OCI-LY7 (cell line): ENCODE measurements at regions not wholly inside any gene's neighbourhood (a gene's known extent, or its start where the extent isn't known, plus 50 kb on each side); places are given as distances from the start of the nearest gene placed in this dataset.

ENCODE experiments used
- BruUV-seq: library from RNA; stranded (reverse); fragments of 400-500 nt; replicated peaks from 2 replicates; lab custom pipeline; 2021; lab: Mats Ljungman, UMichigan
- CTCF ChIA-PET: fragments of 300-600 bp; sonication (Branson Sonifier 250); formaldehyde crosslinking; loops from one replicate; lab custom pipeline; 2022; ENCODE audit warnings: antibody characterized with exemption; ENCODE audit not compliant: unreplicated experiment; lab: Charles Lee
- POLR2A ChIA-PET: fragments of 300-600 bp; sonication (Branson Sonifier 250); formaldehyde crosslinking; loops from one replicate; lab custom pipeline; 2022; ENCODE audit warnings: antibody characterized with exemption; lab: Charles Lee
- DNase-seq: peaks from one replicate; pipeline ENCODE4 v3.0.0-alpha.2; 2015; ENCODE audit warnings: low spot score
- H2AFZ ChIP-seq: fragments of 200-600 bp; sonication (generic), shearing (Covaris generic); 2 replicates; pipeline ENCODE4 v1.6.1; 2014; ENCODE audit warnings: mild to moderate bottlenecking, antibody characterized with exemption, low read length, moderate library complexity
- H3K27ac ChIP-seq: fragments of 200-600 bp; sonication (generic); 2 replicates; pipeline ENCODE4 v1.5.1; 2014; ENCODE audit warnings: mixed run types, low read depth, mild to moderate bottlenecking, moderate library complexity, low read length, inconsistent platforms; ENCODE audit not compliant: poor library complexity, severe bottlenecking
- H3K36me3 ChIP-seq: fragments of 200-600 bp; sonication (generic); 2 replicates; pipeline ENCODE4 v1.6.1; 2014; ENCODE audit warnings: mild to moderate bottlenecking, antibody characterized with exemption, low read length, moderate library complexity, mixed read lengths; ENCODE audit not compliant: insufficient read depth
- H3K4me1 ChIP-seq: fragments of 200-600 bp; sonication (generic); 2 replicates; pipeline ENCODE4 v1.5.1; 2014; ENCODE audit warnings: mild to moderate bottlenecking, low read length; ENCODE audit not compliant: insufficient read depth, poor library complexity, severe bottlenecking
- H3K4me2 ChIP-seq: fragments of 200-600 bp; sonication (generic); 2 replicates; pipeline ENCODE4 v1.6.1; 2014; ENCODE audit warnings: mild to moderate bottlenecking, low read length
- H3K4me3 ChIP-seq: fragments of 200-600 bp; sonication (generic); 2 replicates; pipeline ENCODE4 v1.5.1; 2014; ENCODE audit warnings: mild to moderate bottlenecking, low read depth, low read length; ENCODE audit not compliant: poor library complexity, severe bottlenecking
- H3K79me2 ChIP-seq: fragments of 200-600 bp; sonication (generic); 2 replicates; pipeline ENCODE4 v1.6.1; 2016; ENCODE audit warnings: low read depth, mild to moderate bottlenecking, low read length, moderate library complexity, mixed read lengths; ENCODE audit not compliant: insufficient read depth
- H3K9me2 ChIP-seq: fragments of 200-600 bp; sonication (generic); 2 replicates; pipeline ENCODE4 v1.6.1; 2016; ENCODE audit warnings: mild to moderate bottlenecking, low read length, mixed read lengths; ENCODE audit not compliant: insufficient read depth
- H3K9me3 ChIP-seq: fragments of 200-600 bp; sonication (generic); 2 replicates; pipeline ENCODE4 v1.6.1; 2014; ENCODE audit warnings: mild to moderate bottlenecking, mixed run types, low read length, mixed read lengths
- H4K20me1 ChIP-seq: fragments of 200-600 bp; sonication (generic); 2 replicates; pipeline ENCODE4 v1.6.1; 2014; ENCODE audit warnings: mild to moderate bottlenecking, antibody characterized with exemption, low read length, moderate library complexity, mixed read lengths; ENCODE audit not compliant: insufficient read depth
- CTCF ChIP-seq: fragments of 200-600 bp; sonication (generic); conservative IDR thresholded peaks from 2 replicates; pipeline ENCODE4 v1.5.1; 2014; ENCODE audit warnings: mild to moderate bottlenecking, antibody characterized with exemption, low read length, moderate library complexity, mixed read lengths
- EZH2phosphoT487 ChIP-seq: fragments of 200-600 bp; sonication (generic); IDR thresholded peaks from 2 replicates; pipeline ENCODE4 v1.6.1; 2018; ENCODE audit warnings: low read depth, borderline replicate concordance, mild to moderate bottlenecking, mixed run types, antibody characterized with exemption, low read length, moderate library complexity, mixed read lengths
- intact Hi-C: fragments of 100-400 bp; cut with micrococcal nuclease; formaldehyde crosslinking; loops from one replicate; pipeline ENCODE4 v1.10.0; 2022; ENCODE audit not compliant: unreplicated experiment

- Histone ChIP-seq H3K4me2 (no peak overlapping the region), H2AFZ (no peak overlapping the region), H3K79me2 (no peaks in the 10 kb centered on the region), H3K27ac (no peak overlapping the region), H3K36me3 (no peaks in the 10 kb centered on the region), H3K9me3 (no peaks in the 10 kb centered on the region), H3K4me1 (no peaks in the 10 kb centered on the region), H3K9me2 (no peaks in the 10 kb centered on the region), H3K4me3 (no peak overlapping the region), H4K20me1 (no peaks in the 10 kb centered on the region)
- DNase-seq = no peak
- intact Hi-C loops = no loop called here
- TF ChIP-seq EZH2phosphoT487 = no peak
- TF ChIP-seq CTCF = no peak
- no TSS peak for BruUV-seq
- CTCF ChIA-PET = no interaction called here
- POLR2A ChIA-PET = no interaction called here
These were observed 240.7 kb downstream of the MEIS1 start for GRCh38 chr2:66675591-66675990.

GRCh38 chr2:66679442-66679841, 244.5 kb downstream of the MEIS1 start:
- DNase-seq = no peak
- CTCF ChIA-PET = no interaction called here
- H3K79me2 ChIP-seq = no peaks in the 10 kb centered on the region
- no peak overlapping the region for H3K4me2 ChIP-seq
- intact Hi-C loops = no loop called here
- H3K9me2 ChIP-seq = no peaks in the 10 kb centered on the region
- no TSS peak for BruUV-seq
- no peaks in the 10 kb centered on the region for H4K20me1 ChIP-seq
- H3K9me3 ChIP-seq = no peaks in the 10 kb centered on the region
- POLR2A ChIA-PET = no interaction called here
- TF ChIP-seq CTCF (no peak), EZH2phosphoT487 (no peak)
- H3K27ac ChIP-seq = no peak overlapping the region
- H3K36me3 ChIP-seq = no peaks in the 10 kb centered on the region
- no peaks in the 10 kb centered on the region for H3K4me1 ChIP-seq
- H3K4me3 ChIP-seq = no peak overlapping the region
- no peak overlapping the region for H2AFZ ChIP-seq

- H3K36me3 ChIP-seq = no peaks in the 10 kb centered on the region
- no peaks in the 10 kb centered on the region for H3K79me2 ChIP-seq
- TF ChIP-seq EZH2phosphoT487 = no peak
- no peak for TF ChIP-seq CTCF
- no peak overlapping the region for H3K4me2 ChIP-seq
- H4K20me1 ChIP-seq = no peaks in the 10 kb centered on the region
- H3K9me3 ChIP-seq = no peaks in the 10 kb centered on the region
- POLR2A ChIA-PET = no interaction called here
- no TSS peak for BruUV-seq
- H3K9me2 ChIP-seq = no peaks in the 10 kb centered on the region
- H3K4me1 ChIP-seq = no peaks in the 10 kb centered on the region
- no peak for DNase-seq
- no peak overlapping the region for H2AFZ ChIP-seq
- H3K4me3 ChIP-seq = no peak overlapping the region
- intact Hi-C loops = no loop called here
- no peak overlapping the region for H3K27ac ChIP-seq
- CTCF ChIA-PET = no interaction called here
These were observed 247.6 kb downstream of the MEIS1 start for GRCh38 chr2:66682476-66682875.
